ENCODE measurements at regions not wholly inside any gene's neighbourhood (a gene's known extent, or its start where the extent isn't known, plus 50 kb on each side); places are given as distances from the start of the nearest gene placed in this dataset.

GRCh38 chr9:134590240-134591081, 51.1 kb upstream of the COL5A1 start:
- no peak for DNase-seq

DNA sequence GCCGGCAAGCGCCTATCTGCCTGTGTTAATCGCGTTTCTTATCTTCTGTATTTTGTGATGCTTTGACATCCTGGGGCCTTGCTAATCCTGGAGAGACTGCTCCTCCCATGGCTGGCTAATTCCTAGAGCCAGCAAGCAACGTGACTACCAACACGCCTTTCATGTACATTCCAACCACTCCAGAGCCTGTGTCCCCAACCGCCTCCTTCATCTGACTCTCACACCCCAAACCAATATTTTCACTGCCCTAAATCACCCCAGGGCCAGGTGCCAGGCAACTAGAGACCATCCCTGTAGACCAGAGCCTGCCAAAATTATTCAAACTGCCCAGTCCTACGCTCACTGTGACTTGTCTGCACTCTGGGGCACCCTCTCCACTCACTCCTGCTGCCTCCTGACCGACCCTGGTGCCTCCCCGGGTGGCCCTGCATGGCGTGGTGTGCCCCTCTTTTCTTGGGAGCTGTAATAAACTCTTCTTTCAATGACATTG, 50.5 kb upstream of the COL5A1 start:
- DNase-seq: no peak

GRCh38 chr9:134591573-134591981, 50.0 kb upstream of the COL5A1 start:
- no peak for DNase-seq
